OCI-LY7 (cell line): ENCODE measurements at regions not wholly inside any gene's neighbourhood (a gene's known extent, or its start where the extent isn't known, plus 50 kb on each side); places are given as distances from the start of the nearest gene placed in this dataset.

Source experiments
- BruUV-seq: library from RNA; stranded (reverse); fragments of 400-500 nt; replicated peaks from 2 replicates; lab custom pipeline; 2021; lab: Mats Ljungman, UMichigan
- CTCF ChIA-PET: fragments of 300-600 bp; sonication (Branson Sonifier 250); formaldehyde crosslinking; loops from one replicate; lab custom pipeline; 2022; ENCODE audit warnings: antibody characterized with exemption; ENCODE audit not compliant: unreplicated experiment; lab: Charles Lee
- POLR2A ChIA-PET: fragments of 300-600 bp; sonication (Branson Sonifier 250); formaldehyde crosslinking; loops from one replicate; lab custom pipeline; 2022; ENCODE audit warnings: antibody characterized with exemption; lab: Charles Lee
- DNase-seq: peaks from one replicate; pipeline ENCODE4 v3.0.0-alpha.2; 2015; ENCODE audit warnings: low spot score
- H2AFZ ChIP-seq: fragments of 200-600 bp; sonication (generic), shearing (Covaris generic); 2 replicates; pipeline ENCODE4 v1.6.1; 2014; ENCODE audit warnings: mild to moderate bottlenecking, antibody characterized with exemption, low read length, moderate library complexity
- H3K27ac ChIP-seq: fragments of 200-600 bp; sonication (generic); 2 replicates; pipeline ENCODE4 v1.5.1; 2014; ENCODE audit warnings: mixed run types, low read depth, mild to moderate bottlenecking, moderate library complexity, low read length, inconsistent platforms; ENCODE audit not compliant: poor library complexity, severe bottlenecking
- H3K36me3 ChIP-seq: fragments of 200-600 bp; sonication (generic); 2 replicates; pipeline ENCODE4 v1.6.1; 2014; ENCODE audit warnings: mild to moderate bottlenecking, antibody characterized with exemption, low read length, moderate library complexity, mixed read lengths; ENCODE audit not compliant: insufficient read depth
- H3K4me1 ChIP-seq: fragments of 200-600 bp; sonication (generic); 2 replicates; pipeline ENCODE4 v1.5.1; 2014; ENCODE audit warnings: mild to moderate bottlenecking, low read length; ENCODE audit not compliant: insufficient read depth, poor library complexity, severe bottlenecking
- H3K4me2 ChIP-seq: fragments of 200-600 bp; sonication (generic); 2 replicates; pipeline ENCODE4 v1.6.1; 2014; ENCODE audit warnings: mild to moderate bottlenecking, low read length
- H3K4me3 ChIP-seq: fragments of 200-600 bp; sonication (generic); 2 replicates; pipeline ENCODE4 v1.5.1; 2014; ENCODE audit warnings: mild to moderate bottlenecking, low read depth, low read length; ENCODE audit not compliant: poor library complexity, severe bottlenecking
- H3K79me2 ChIP-seq: fragments of 200-600 bp; sonication (generic); 2 replicates; pipeline ENCODE4 v1.6.1; 2016; ENCODE audit warnings: low read depth, mild to moderate bottlenecking, low read length, moderate library complexity, mixed read lengths; ENCODE audit not compliant: insufficient read depth
- H3K9me2 ChIP-seq: fragments of 200-600 bp; sonication (generic); 2 replicates; pipeline ENCODE4 v1.6.1; 2016; ENCODE audit warnings: mild to moderate bottlenecking, low read length, mixed read lengths; ENCODE audit not compliant: insufficient read depth
- H3K9me3 ChIP-seq: fragments of 200-600 bp; sonication (generic); 2 replicates; pipeline ENCODE4 v1.6.1; 2014; ENCODE audit warnings: mild to moderate bottlenecking, mixed run types, low read length, mixed read lengths
- H4K20me1 ChIP-seq: fragments of 200-600 bp; sonication (generic); 2 replicates; pipeline ENCODE4 v1.6.1; 2014; ENCODE audit warnings: mild to moderate bottlenecking, antibody characterized with exemption, low read length, moderate library complexity, mixed read lengths; ENCODE audit not compliant: insufficient read depth
- EZH2phosphoT487 ChIP-seq: fragments of 200-600 bp; sonication (generic); IDR thresholded peaks from 2 replicates; pipeline ENCODE4 v1.6.1; 2018; ENCODE audit warnings: low read depth, borderline replicate concordance, mild to moderate bottlenecking, mixed run types, antibody characterized with exemption, low read length, moderate library complexity, mixed read lengths
- intact Hi-C: fragments of 100-400 bp; cut with micrococcal nuclease; formaldehyde crosslinking; loops from one replicate; pipeline ENCODE4 v1.10.0; 2022; ENCODE audit not compliant: unreplicated experiment
- TF ChIP-seq, protein P1 (sequence below): fragments of 200-600 bp; sonication (generic); conservative IDR thresholded peaks from 2 replicates; pipeline ENCODE4 v1.5.1; 2014; ENCODE audit warnings: mild to moderate bottlenecking, antibody characterized with exemption, low read length, moderate library complexity, mixed read lengths

DNA sequence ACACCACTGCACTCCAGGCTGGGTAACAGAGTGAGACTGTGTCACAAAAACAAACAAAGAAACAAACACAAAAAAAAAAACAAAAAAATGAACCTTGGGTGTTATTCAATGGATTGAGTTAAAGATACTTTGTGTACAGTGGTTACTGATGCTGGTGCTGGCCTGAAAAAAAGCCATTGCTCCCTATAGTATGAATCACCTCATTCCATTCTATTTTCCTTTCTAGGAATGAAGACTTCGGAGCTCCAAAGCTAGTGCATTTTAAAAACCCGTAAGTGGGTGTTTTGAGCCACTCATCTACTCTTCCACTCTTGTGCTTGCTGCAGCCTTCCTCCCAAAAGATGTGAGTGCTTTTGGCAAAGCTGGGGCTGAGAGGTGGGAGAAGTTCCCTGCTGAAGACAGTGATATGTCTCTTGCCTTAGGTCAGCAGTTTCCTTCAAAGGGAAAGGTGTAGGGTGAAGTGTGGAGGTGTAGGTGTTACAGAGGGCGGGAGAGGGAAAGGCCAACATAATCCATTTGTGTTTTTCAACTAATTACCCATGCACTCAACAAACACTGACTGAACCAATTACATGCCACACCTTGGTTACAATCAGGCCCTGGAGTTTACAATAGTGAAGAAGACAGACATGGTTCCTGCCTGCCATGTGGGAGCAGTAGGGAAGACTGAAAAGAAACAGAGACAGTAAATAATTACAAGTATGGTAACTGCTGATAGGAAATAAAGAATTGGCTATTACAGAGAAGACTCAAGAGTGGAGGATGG lies 55.0 kb upstream of the SERBP1 start:
- Histone ChIP-seq H3K36me3 (no peaks in the 10 kb centered on the region), H3K4me2 (no peak overlapping the region), H4K20me1 (no peaks in the 10 kb centered on the region), H3K27ac (no peak overlapping the region), H3K9me2 (no peaks in the 10 kb centered on the region), H3K4me1 (no peaks in the 10 kb centered on the region), H3K4me3 (no peak overlapping the region), H3K79me2 (no peaks in the 10 kb centered on the region), H2AFZ (no peak overlapping the region), H3K9me3 (no peaks in the 10 kb centered on the region)
- no peak for TF ChIP-seq EZH2phosphoT487
- TF ChIP-seq, protein P1, sequence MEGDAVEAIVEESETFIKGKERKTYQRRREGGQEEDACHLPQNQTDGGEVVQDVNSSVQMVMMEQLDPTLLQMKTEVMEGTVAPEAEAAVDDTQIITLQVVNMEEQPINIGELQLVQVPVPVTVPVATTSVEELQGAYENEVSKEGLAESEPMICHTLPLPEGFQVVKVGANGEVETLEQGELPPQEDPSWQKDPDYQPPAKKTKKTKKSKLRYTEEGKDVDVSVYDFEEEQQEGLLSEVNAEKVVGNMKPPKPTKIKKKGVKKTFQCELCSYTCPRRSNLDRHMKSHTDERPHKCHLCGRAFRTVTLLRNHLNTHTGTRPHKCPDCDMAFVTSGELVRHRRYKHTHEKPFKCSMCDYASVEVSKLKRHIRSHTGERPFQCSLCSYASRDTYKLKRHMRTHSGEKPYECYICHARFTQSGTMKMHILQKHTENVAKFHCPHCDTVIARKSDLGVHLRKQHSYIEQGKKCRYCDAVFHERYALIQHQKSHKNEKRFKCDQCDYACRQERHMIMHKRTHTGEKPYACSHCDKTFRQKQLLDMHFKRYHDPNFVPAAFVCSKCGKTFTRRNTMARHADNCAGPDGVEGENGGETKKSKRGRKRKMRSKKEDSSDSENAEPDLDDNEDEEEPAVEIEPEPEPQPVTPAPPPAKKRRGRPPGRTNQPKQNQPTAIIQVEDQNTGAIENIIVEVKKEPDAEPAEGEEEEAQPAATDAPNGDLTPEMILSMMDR, result no peak
- ChIA-PET CTCF (no interaction called here), POLR2A (no interaction called here)
- no TSS peak for BruUV-seq
- DNase-seq, result no peak
- intact Hi-C loops, result no loop called here

DNA sequence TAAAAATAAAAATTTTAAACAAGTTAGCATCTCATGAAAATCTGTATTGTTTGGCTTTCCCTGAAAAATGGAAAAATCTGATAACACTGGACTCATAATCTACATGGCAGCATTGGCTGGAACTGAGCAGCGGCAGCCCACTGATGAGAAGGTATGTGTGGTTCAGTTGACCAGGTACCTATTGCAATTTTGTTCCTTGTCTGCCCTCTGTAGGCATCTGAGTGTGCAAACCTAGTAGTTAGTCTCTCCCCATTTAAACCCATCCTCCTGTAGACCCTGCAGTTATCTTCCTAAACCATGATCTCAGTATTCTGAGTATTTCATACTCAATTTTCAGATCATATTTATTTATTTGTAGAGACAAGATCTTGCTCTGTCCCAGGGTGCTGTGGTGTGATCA lies 59.4 kb upstream of the SERBP1 start:
- no peaks in the 10 kb centered on the region for H3K9me2 ChIP-seq
- peak; percentile 45 for DNase-seq
- no TSS peak for BruUV-seq
- no peak overlapping the region for H3K27ac ChIP-seq
- H3K36me3 ChIP-seq, result no peaks in the 10 kb centered on the region
- no peak overlapping the region for H3K4me2 ChIP-seq
- TF ChIP-seq EZH2phosphoT487, result no peak
- TF ChIP-seq, protein P1, result peak; percentile 66
- no peaks in the 10 kb centered on the region for H3K79me2 ChIP-seq
- ChIA-PET CTCF (no interaction called here), POLR2A (interaction anchor here (0.5 kb wide), 1 partner anchor 703 kb away, joined by 4 read pairs; no protein-coding TSS in a partner anchor)
- H3K4me1 ChIP-seq, result no peaks in the 10 kb centered on the region
- no peaks in the 10 kb centered on the region for H4K20me1 ChIP-seq
- no peak overlapping the region for H2AFZ ChIP-seq
- intact Hi-C loops, result no loop called here
- H3K4me3 ChIP-seq, result no peak overlapping the region
- no peaks in the 10 kb centered on the region for H3K9me3 ChIP-seq

DNA sequence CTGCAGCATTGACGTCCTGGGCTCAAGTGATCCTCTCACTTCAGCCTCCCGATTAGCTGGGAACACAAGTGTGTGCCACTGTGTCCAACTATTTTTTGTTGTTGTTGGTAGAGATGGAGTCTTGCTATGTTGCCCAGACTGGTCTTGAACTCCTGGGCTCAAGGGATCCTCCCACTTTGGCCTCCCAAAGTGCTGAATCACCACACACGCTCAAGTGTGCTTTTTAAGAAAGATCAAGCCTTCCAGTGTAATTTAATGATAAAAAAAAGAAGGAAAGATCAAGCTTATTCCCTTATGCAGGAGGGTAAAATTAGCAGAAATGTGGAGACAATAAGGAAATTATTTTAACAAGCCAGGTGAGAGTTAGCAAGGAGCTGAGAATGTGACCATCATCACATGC lies 61.1 kb upstream of the SERBP1 start:
- H3K4me3 ChIP-seq, result no peak overlapping the region
- H3K9me3 ChIP-seq, result no peaks in the 10 kb centered on the region
- ChIA-PET CTCF (no interaction called here), POLR2A (interaction anchor here (1.0 kb wide), 2 partner anchors 11 to 143 kb away, joined by 3 read pairs; no protein-coding TSS in a partner anchor)
- TF ChIP-seq, protein P1, result no peak
- no peak for TF ChIP-seq EZH2phosphoT487
- no peaks in the 10 kb centered on the region for H3K9me2 ChIP-seq
- no peaks in the 10 kb centered on the region for H4K20me1 ChIP-seq
- intact Hi-C loops, result no loop called here
- DNase-seq, result no peak
- no TSS peak for BruUV-seq
- H3K36me3 ChIP-seq, result no peaks in the 10 kb centered on the region
- H3K27ac ChIP-seq, result no peak overlapping the region
- no peaks in the 10 kb centered on the region for H3K4me1 ChIP-seq
- no peaks in the 10 kb centered on the region for H3K79me2 ChIP-seq
- no peak overlapping the region for H3K4me2 ChIP-seq
- no peak overlapping the region for H2AFZ ChIP-seq
